T-helper 2 cell treated with Interferon-gamma antibody and Interleukin-4, amounts not matched to agents 100 ng/mL and 5 ng/mL, for 36 hours (primary cell): ENCODE measurements at regions not wholly inside any gene's neighbourhood (a gene's known extent, or its start where the extent isn't known, plus 50 kb on each side); places are given as distances from the start of the nearest gene placed in this dataset.

Experiments used
- intact Hi-C: fragments of 100-400 bp; cut with micrococcal nuclease; formaldehyde crosslinking; loops from one replicate; pipeline ENCODE4 v1.15.1; 2023

- intact Hi-C loops = no loop called here
Observed at GRCh38 chr11:15616130-15617105, 501.7 kb downstream of the INSC start.

- intact Hi-C loops = no loop called here
Observed at GRCh38 chr11:15617126-15617525, 502.4 kb downstream of the INSC start.

GRCh38 chr11:15618583-15619032 lies 503.9 kb downstream of the INSC start:
- intact Hi-C loops = no loop called here

- intact Hi-C loops = no loop called here
Observed at GRCh38 chr11:15621565-15621964, 506.8 kb downstream of the INSC start.

- intact Hi-C loops = no loop called here
Observed at GRCh38 chr11:15622231-15622890, 507.6 kb downstream of the INSC start.

- intact Hi-C loops = no loop called here
Observed at GRCh38 chr11:15624701-15625100, 510.0 kb downstream of the INSC start.

- intact Hi-C loops = no loop called here
Observed at GRCh38 chr11:15625691-15626090, 511.0 kb downstream of the INSC start.

- intact Hi-C loops = no loop called here
Observed at GRCh38 chr11:15627560-15627959, 512.8 kb downstream of the INSC start.

GRCh38 chr11:15629690-15630321 lies 515.1 kb downstream of the INSC start:
- intact Hi-C loops = no loop called here

GRCh38 chr11:15630896-15631295 lies 516.2 kb downstream of the INSC start:
- intact Hi-C loops = no loop called here

- intact Hi-C loops = no loop called here
Observed at GRCh38 chr11:15635521-15635920, 520.8 kb downstream of the INSC start.

- intact Hi-C loops = no loop called here
Observed at GRCh38 chr11:15636521-15637089, 521.9 kb downstream of the INSC start.

GRCh38 chr11:15638386-15638787 lies 523.7 kb downstream of the INSC start:
- intact Hi-C loops = no loop called here

GRCh38 chr11:15640318-15640717 lies 525.6 kb downstream of the INSC start:
- intact Hi-C loops = no loop called here

GRCh38 chr11:15641271-15642045 lies 526.7 kb downstream of the INSC start:
- intact Hi-C loops = no loop called here

- intact Hi-C loops = no loop called here
Observed at GRCh38 chr11:15645201-15645600, 530.5 kb downstream of the INSC start.

GRCh38 chr11:15649371-15650104 lies 534.8 kb downstream of the INSC start:
- intact Hi-C loops = loop anchor here (1.0 kb wide), 1 partner anchor 964 kb away; no protein-coding TSS in a partner anchor

GRCh38 chr11:15650105-15650938 lies 535.6 kb downstream of the INSC start:
- intact Hi-C loops = loop anchor here (1.0 kb wide), 1 partner anchor 963 kb away; no protein-coding TSS in a partner anchor

GRCh38 chr11:15651033-15651432 lies 536.3 kb downstream of the INSC start:
- intact Hi-C loops = no loop called here
